ENCODE measurements at regions not wholly inside any gene's neighbourhood (a gene's known extent, or its start where the extent isn't known, plus 50 kb on each side); places are given as distances from the start of the nearest gene placed in this dataset.

- TF ChIP-seq EZH2 (IDR thresholded peaks at IDR 0.05; ENCODE audit: borderline replicate concordance, low read depth, low read length, severe bottlenecking): no peak
- TF ChIP-seq CTCF (IDR thresholded peaks at IDR 0.05; ENCODE audit: borderline replicate concordance, extremely low read depth, low read length, poor library complexity, severe bottlenecking): no peak
- H3K4me2 ChIP-seq (ENCODE audit: insufficient read depth, low read length): no peak overlapping the region
- H3K9ac ChIP-seq (ENCODE audit: low read depth, low read length): no peak overlapping the region
- no peak overlapping the region for H3K4me3 ChIP-seq (ENCODE audit: low read depth in 1 of 2, low read length in 2 of 2)
- no peaks in the 10 kb centered on the region for H3K9me3 ChIP-seq (ENCODE audit: insufficient read depth, low read length, severe bottlenecking)
- no peak overlapping the region for H2AFZ ChIP-seq (ENCODE audit: low read depth, low read length)
- H3K79me2 ChIP-seq (ENCODE audit: insufficient read depth, low read length): no peaks in the 10 kb centered on the region
- no peaks in the 10 kb centered on the region for H3K4me1 ChIP-seq (ENCODE audit: insufficient read depth, low read length)
- no peaks in the 10 kb centered on the region for H4K20me1 ChIP-seq (ENCODE audit: insufficient read depth, low read length)
- no peak overlapping the region for H3K27ac ChIP-seq (ENCODE audit: low read length)
- ATAC-seq (ENCODE audit: insufficient read depth, low read depth) (no peak), DNase-seq (no peak)
- H3K27me3 ChIP-seq (ENCODE audit: insufficient read depth, low read length, poor library complexity): no peaks in the 10 kb centered on the region
- no peaks in the 10 kb centered on the region for H3K36me3 ChIP-seq (ENCODE audit: insufficient read depth, low read length)
Observed at GRCh38 chr3:168220556-168220955, 124.8 kb upstream of the GOLIM4 start.

GRCh38 chr3:168219530-168219929 lies 123.8 kb upstream of the GOLIM4 start:
- Histone ChIP-seq H3K4me2 (ENCODE audit: insufficient read depth, low read length) (no peak overlapping the region), H3K27ac (ENCODE audit: low read length) (no peak overlapping the region), H3K27me3 (ENCODE audit: insufficient read depth, low read length, poor library complexity) (no peaks in the 10 kb centered on the region), H3K9ac (ENCODE audit: low read depth, low read length) (no peak overlapping the region), H3K36me3 (ENCODE audit: insufficient read depth, low read length) (no peaks in the 10 kb centered on the region), H4K20me1 (ENCODE audit: insufficient read depth, low read length) (no peaks in the 10 kb centered on the region), H3K4me1 (ENCODE audit: insufficient read depth, low read length) (no peaks in the 10 kb centered on the region), H3K9me3 (ENCODE audit: insufficient read depth, low read length, severe bottlenecking) (no peaks in the 10 kb centered on the region), H3K4me3 (ENCODE audit: low read depth in 1 of 2, low read length in 2 of 2) (no peak overlapping the region), H3K79me2 (ENCODE audit: insufficient read depth, low read length) (no peaks in the 10 kb centered on the region), H2AFZ (ENCODE audit: low read depth, low read length) (no peak overlapping the region)
- TF ChIP-seq CTCF (IDR thresholded peaks at IDR 0.05; ENCODE audit: borderline replicate concordance, extremely low read depth, low read length, poor library complexity, severe bottlenecking): no peak
- TF ChIP-seq EZH2 (IDR thresholded peaks at IDR 0.05; ENCODE audit: borderline replicate concordance, low read depth, low read length, severe bottlenecking): no peak
- no peak for ATAC-seq (ENCODE audit: insufficient read depth, low read depth)
- no peak for DNase-seq

- Histone ChIP-seq H3K4me3 (ENCODE audit: low read depth in 1 of 2, low read length in 2 of 2) (no peak overlapping the region), H3K4me1 (ENCODE audit: insufficient read depth, low read length) (no peaks in the 10 kb centered on the region), H3K36me3 (ENCODE audit: insufficient read depth, low read length) (no peaks in the 10 kb centered on the region), H3K27ac (ENCODE audit: low read length) (no peak overlapping the region), H4K20me1 (ENCODE audit: insufficient read depth, low read length) (no peaks in the 10 kb centered on the region), H2AFZ (ENCODE audit: low read depth, low read length) (no peak overlapping the region), H3K27me3 (ENCODE audit: insufficient read depth, low read length, poor library complexity) (no peaks in the 10 kb centered on the region), H3K9me3 (ENCODE audit: insufficient read depth, low read length, severe bottlenecking) (no peaks in the 10 kb centered on the region), H3K4me2 (ENCODE audit: insufficient read depth, low read length) (no peak overlapping the region), H3K9ac (ENCODE audit: low read depth, low read length) (no peak overlapping the region), H3K79me2 (ENCODE audit: insufficient read depth, low read length) (no peaks in the 10 kb centered on the region)
- no peak for DNase-seq
- no peak for ATAC-seq (ENCODE audit: insufficient read depth, low read depth)
- no peak for TF ChIP-seq CTCF (IDR thresholded peaks at IDR 0.05; ENCODE audit: borderline replicate concordance, extremely low read depth, low read length, poor library complexity, severe bottlenecking)
- TF ChIP-seq EZH2 (IDR thresholded peaks at IDR 0.05; ENCODE audit: borderline replicate concordance, low read depth, low read length, severe bottlenecking): no peak
Observed at GRCh38 chr3:168218600-168218999, 122.9 kb upstream of the GOLIM4 start.

GRCh38 chr3:168216851-168217250 lies 121.1 kb upstream of the GOLIM4 start:
- no peak for ATAC-seq (ENCODE audit: insufficient read depth, low read depth)
- TF ChIP-seq EZH2 (IDR thresholded peaks at IDR 0.05; ENCODE audit: borderline replicate concordance, low read depth, low read length, severe bottlenecking) (no peak), CTCF (IDR thresholded peaks at IDR 0.05; ENCODE audit: borderline replicate concordance, extremely low read depth, low read length, poor library complexity, severe bottlenecking) (no peak)
- H3K9me3 ChIP-seq (ENCODE audit: insufficient read depth, low read length, severe bottlenecking): no peaks in the 10 kb centered on the region

More at GRCh38 chr3:168216851-168217250, 121.1 kb upstream of the GOLIM4 start:
- H3K9ac ChIP-seq (ENCODE audit: low read depth, low read length): no peak overlapping the region
- no peak overlapping the region for H3K27ac ChIP-seq (ENCODE audit: low read length)
- DNase-seq: no peak
- H3K36me3 ChIP-seq (ENCODE audit: insufficient read depth, low read length): no peaks in the 10 kb centered on the region
- H3K4me3 ChIP-seq (ENCODE audit: low read depth in 1 of 2, low read length in 2 of 2): no peak overlapping the region
- no peak overlapping the region for H3K4me2 ChIP-seq (ENCODE audit: insufficient read depth, low read length)
- H3K79me2 ChIP-seq (ENCODE audit: insufficient read depth, low read length): no peaks in the 10 kb centered on the region
- no peaks in the 10 kb centered on the region for H3K27me3 ChIP-seq (ENCODE audit: insufficient read depth, low read length, poor library complexity)
- no peak overlapping the region for H2AFZ ChIP-seq (ENCODE audit: low read depth, low read length)
- no peaks in the 10 kb centered on the region for H3K4me1 ChIP-seq (ENCODE audit: insufficient read depth, low read length)
- no peaks in the 10 kb centered on the region for H4K20me1 ChIP-seq (ENCODE audit: insufficient read depth, low read length)
